ENCODE measurements at regions not wholly inside any gene's neighbourhood (a gene's known extent, or its start where the extent isn't known, plus 50 kb on each side); places are given as distances from the start of the nearest gene placed in this dataset.
A peak's percentile ranks its signal among the peaks of the same experiment; 100 is the strongest.
"Not testable (repeated sequence)": the region's sequence is repeated elsewhere in the genome, so short reads cannot be mapped to it uniquely, and the experiment has no call there.

GRCh38 chr13:84588023-84588422, 705.7 kb upstream of the SLITRK1 start:
- Mint-ChIP-seq H3K27ac (no peak overlapping the region), H3K9me3 (peaks cover 0 to 2% (median 0%) of the 10 kb centered on the region in 8 donors), H3K27me3 (no peaks in the 10 kb centered on the region), H3K4me3 (no peak overlapping the region), H3K4me1 (no peaks in the 10 kb centered on the region), H3K36me3 (no peaks in the 10 kb centered on the region)
- DNase-seq, result no peak
- ChIA-PET CTCF (ENCODE audit: partially characterized antibody) (no interaction called here), POLR2A (ENCODE audit: partially characterized antibody) (no interaction called here)
- Histone ChIP-seq H3K4me1 (ENCODE audit: insufficient read depth, low read length) (no peaks in the 10 kb centered on the region), H3K36me3 (ENCODE audit: insufficient read depth, low read length) (no peaks in the 10 kb centered on the region), H3K27ac (ENCODE audit: low read depth, low read length) (no peak overlapping the region), H3K27me3 (ENCODE audit: insufficient read depth, low read length) (no peaks in the 10 kb centered on the region), H3K9me3 (ENCODE audit: control insufficient read depth in 1 of 2, low read length in 2 of 2) (no peaks in the 10 kb centered on the region), H3K4me3 (ENCODE audit: low read length in 2 of 2) (no peak overlapping the region)
- intact Hi-C loops (cut with micrococcal nuclease), result no loop called here

GRCh38 chr13:84579901-84580300, 697.6 kb upstream of the SLITRK1 start:
- H3K4me1 ChIP-seq (ENCODE audit: insufficient read depth, low read length); DNase-seq; H3K36me3 ChIP-seq (ENCODE audit: insufficient read depth, low read length); H3K4me3 ChIP-seq (ENCODE audit: low read length in 2 of 2); CTCF ChIA-PET (ENCODE audit: partially characterized antibody); H3K27ac Mint-ChIP-seq; H3K4me1 Mint-ChIP-seq; H3K4me3 Mint-ChIP-seq; H3K36me3 Mint-ChIP-seq; H3K27ac ChIP-seq (ENCODE audit: low read depth, low read length); intact Hi-C loops (cut with micrococcal nuclease); POLR2A ChIA-PET (ENCODE audit: partially characterized antibody); H3K27me3 ChIP-seq (ENCODE audit: insufficient read depth, low read length); H3K27me3 Mint-ChIP-seq; H3K9me3 Mint-ChIP-seq; H3K9me3 ChIP-seq (ENCODE audit: control insufficient read depth in 1 of 2, low read length in 2 of 2): not testable (repeated sequence)

DNA sequence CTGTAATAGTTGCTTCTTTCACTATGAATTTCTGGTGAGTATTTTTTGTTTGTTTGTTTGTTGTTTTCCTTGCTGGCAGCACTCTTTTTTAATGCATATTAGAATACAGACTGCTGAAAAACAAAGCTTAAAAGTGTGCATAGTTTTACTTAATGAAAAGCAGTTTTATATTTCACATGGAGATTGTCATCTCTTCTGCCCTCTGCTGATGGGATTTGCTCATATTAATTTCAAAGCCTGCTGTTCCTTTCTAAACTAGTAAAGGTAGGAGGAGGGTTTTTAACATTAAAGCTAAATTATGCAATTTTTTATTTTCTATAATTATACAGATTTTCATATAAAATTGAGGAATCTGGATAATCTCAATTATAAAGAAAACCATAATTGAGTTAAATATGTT, 692.6 kb upstream of the SLITRK1 start:
- ChIA-PET CTCF (ENCODE audit: partially characterized antibody) (no interaction called here), POLR2A (ENCODE audit: partially characterized antibody) (no interaction called here)
- H3K9me3 ChIP-seq (ENCODE audit: control insufficient read depth in 1 of 2, low read length in 2 of 2), result no peaks in the 10 kb centered on the region
- Mint-ChIP-seq H3K36me3 (no peaks in the 10 kb centered on the region), H3K4me3 (no peak overlapping the region), H3K4me1 (no peaks in the 10 kb centered on the region), H3K9me3 (peaks cover 0 to 3% (median 0%) of the 10 kb centered on the region in 8 donors), H3K27me3 (no peaks in the 10 kb centered on the region), H3K27ac (no peak overlapping the region)
- H3K36me3 ChIP-seq (ENCODE audit: insufficient read depth, low read length), result no peaks in the 10 kb centered on the region
- intact Hi-C loops (cut with micrococcal nuclease), result no loop called here
- no peaks in the 10 kb centered on the region for H3K4me1 ChIP-seq (ENCODE audit: insufficient read depth, low read length)
- no peaks in the 10 kb centered on the region for H3K27me3 ChIP-seq (ENCODE audit: insufficient read depth, low read length)
- H3K4me3 ChIP-seq (ENCODE audit: low read length in 2 of 2), result no peak overlapping the region
- H3K27ac ChIP-seq (ENCODE audit: low read depth, low read length), result no peak overlapping the region
- DNase-seq, result no peak

DNA sequence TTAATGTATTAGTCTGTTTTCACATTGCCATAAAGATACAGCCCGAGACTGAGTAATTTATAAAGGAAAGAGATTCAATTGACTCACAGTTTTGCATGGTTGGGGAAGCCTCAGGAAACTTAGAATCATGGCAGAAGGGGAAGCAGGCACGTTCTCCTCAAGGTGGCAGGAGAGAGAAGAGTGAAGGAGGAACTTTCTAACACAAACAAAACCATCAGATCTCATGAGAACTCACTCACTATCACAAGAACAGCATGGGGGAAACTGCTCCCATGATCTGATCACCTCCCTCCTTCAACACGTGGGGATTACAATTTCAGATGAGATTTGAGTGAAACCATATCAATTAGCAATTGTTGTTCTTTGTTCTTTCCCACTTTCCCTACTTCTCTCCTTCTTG, 689.0 kb upstream of the SLITRK1 start:
- H3K9me3 Mint-ChIP-seq, result peaks cover 0 to 7% (median 0%) of the 10 kb centered on the region in 8 donors
- no peak overlapping the region for H3K4me3 Mint-ChIP-seq

DNA sequence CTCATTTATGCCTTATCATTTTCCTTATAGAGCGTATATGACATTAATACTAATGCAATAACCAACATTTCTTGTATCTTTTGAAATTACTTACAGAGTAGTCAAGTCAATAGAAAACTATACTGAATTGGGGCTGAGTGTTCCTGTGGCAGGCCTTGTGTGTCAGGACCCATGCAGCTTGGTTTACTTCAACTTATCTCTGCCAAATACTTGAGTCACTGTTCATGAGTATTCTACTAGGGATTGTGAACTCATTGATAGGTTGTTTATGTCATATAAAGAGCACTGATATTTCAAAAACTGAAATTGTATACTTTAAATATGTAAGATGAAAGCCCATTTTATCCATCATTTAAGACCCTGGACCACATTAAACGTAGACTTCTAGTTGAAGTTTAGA, 688.6 kb upstream of the SLITRK1 start:
- Histone ChIP-seq H3K27ac (ENCODE audit: low read depth, low read length) (no peak overlapping the region), H3K4me1 (ENCODE audit: insufficient read depth, low read length) (no peaks in the 10 kb centered on the region), H3K4me3 (ENCODE audit: low read length in 2 of 2) (no peak overlapping the region), H3K9me3 (ENCODE audit: control insufficient read depth in 1 of 2, low read length in 2 of 2) (no peaks in the 10 kb centered on the region), H3K36me3 (ENCODE audit: insufficient read depth, low read length) (no peaks in the 10 kb centered on the region), H3K27me3 (ENCODE audit: insufficient read depth, low read length) (no peaks in the 10 kb centered on the region)
- no peak for DNase-seq
- Mint-ChIP-seq H3K9me3 (peaks cover 0 to 7% (median under 1%) of the 10 kb centered on the region in 8 donors), H3K27ac (no peak overlapping the region), H3K36me3 (no peaks in the 10 kb centered on the region), H3K4me3 (no peak overlapping the region), H3K27me3 (no peaks in the 10 kb centered on the region), H3K4me1 (no peaks in the 10 kb centered on the region)
- POLR2A ChIA-PET (ENCODE audit: partially characterized antibody), result no interaction called here
- intact Hi-C loops (cut with micrococcal nuclease), result no loop called here
- CTCF ChIA-PET (ENCODE audit: partially characterized antibody), result no interaction called here

More for the DNA sequence above, 689.0 kb upstream of the SLITRK1 start:
- Mint-ChIP-seq H3K27ac (no peak overlapping the region), H3K4me1 (no peaks in the 10 kb centered on the region), H3K36me3 (no peaks in the 10 kb centered on the region), H3K27me3 (no peaks in the 10 kb centered on the region)
- ChIA-PET POLR2A (ENCODE audit: partially characterized antibody) (no interaction called here), CTCF (ENCODE audit: partially characterized antibody) (no interaction called here)
- no peaks in the 10 kb centered on the region for H3K9me3 ChIP-seq (ENCODE audit: control insufficient read depth in 1 of 2, low read length in 2 of 2)
- no peak overlapping the region for H3K4me3 ChIP-seq (ENCODE audit: low read length in 2 of 2)
- H3K36me3 ChIP-seq (ENCODE audit: insufficient read depth, low read length), result no peaks in the 10 kb centered on the region
- intact Hi-C loops (cut with micrococcal nuclease), result no loop called here
- H3K4me1 ChIP-seq (ENCODE audit: insufficient read depth, low read length), result no peaks in the 10 kb centered on the region
- no peak overlapping the region for H3K27ac ChIP-seq (ENCODE audit: low read depth, low read length)
- H3K27me3 ChIP-seq (ENCODE audit: insufficient read depth, low read length), result no peaks in the 10 kb centered on the region
- DNase-seq, result no peak

DNA sequence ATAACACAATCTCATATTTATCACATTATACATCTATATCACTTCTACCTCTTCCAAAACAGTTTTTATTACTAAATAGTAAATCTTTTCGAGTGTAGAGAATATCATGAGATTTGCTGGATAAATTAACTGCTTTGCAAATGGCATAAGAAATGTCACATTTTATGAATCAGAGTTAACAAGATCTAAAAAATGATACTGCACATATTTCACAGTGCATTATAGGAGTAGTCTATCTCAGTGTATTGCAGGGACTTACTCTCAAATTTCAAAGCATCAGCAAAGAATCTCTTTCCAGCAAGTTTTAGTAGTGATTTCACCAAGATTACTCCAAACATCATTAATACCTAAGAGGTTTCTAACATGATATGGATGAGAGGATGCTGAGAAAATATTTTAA, 687.1 kb upstream of the SLITRK1 start:
- Mint-ChIP-seq H3K36me3 (no peaks in the 10 kb centered on the region), H3K9me3 (peaks cover 0 to 7% (median under 1%) of the 10 kb centered on the region in 8 donors), H3K27me3 (no peaks in the 10 kb centered on the region), H3K4me3 (no peak overlapping the region), H3K27ac (no peak overlapping the region), H3K4me1 (no peaks in the 10 kb centered on the region)
- ChIA-PET CTCF (ENCODE audit: partially characterized antibody) (no interaction called here), POLR2A (ENCODE audit: partially characterized antibody) (no interaction called here)
- intact Hi-C loops (cut with micrococcal nuclease), result no loop called here
- Histone ChIP-seq H3K4me1 (ENCODE audit: insufficient read depth, low read length) (no peaks in the 10 kb centered on the region), H3K9me3 (ENCODE audit: control insufficient read depth in 1 of 2, low read length in 2 of 2) (no peaks in the 10 kb centered on the region), H3K27me3 (ENCODE audit: insufficient read depth, low read length) (no peaks in the 10 kb centered on the region), H3K36me3 (ENCODE audit: insufficient read depth, low read length) (no peaks in the 10 kb centered on the region), H3K27ac (ENCODE audit: low read depth, low read length) (no peak overlapping the region), H3K4me3 (ENCODE audit: low read length in 2 of 2) (no peak overlapping the region)
- no peak for DNase-seq

DNA sequence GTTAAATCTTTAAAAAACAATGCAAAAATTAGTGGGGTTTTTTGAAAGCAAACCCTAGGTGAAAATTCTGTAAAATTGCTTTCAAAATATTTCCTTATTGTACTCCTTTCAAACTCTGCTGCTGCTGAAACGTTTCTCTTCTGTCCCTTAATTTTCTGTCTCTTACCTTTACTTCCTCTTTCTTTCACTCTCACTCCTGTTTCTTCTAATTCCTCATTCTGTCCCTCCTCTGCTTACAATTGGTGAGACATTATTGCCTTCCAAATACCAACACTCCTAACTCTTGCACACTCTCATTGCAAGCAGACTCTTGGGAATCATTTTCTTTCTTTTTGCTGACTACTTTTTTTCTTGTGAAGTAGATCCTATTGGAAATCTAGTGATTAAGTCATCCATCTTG, 685.6 kb upstream of the SLITRK1 start:
- H3K4me1 ChIP-seq (ENCODE audit: insufficient read depth, low read length), result no peaks in the 10 kb centered on the region
- intact Hi-C loops (cut with micrococcal nuclease), result no loop called here
- no peak overlapping the region for H3K27ac ChIP-seq (ENCODE audit: low read depth, low read length)
- ChIA-PET CTCF (ENCODE audit: partially characterized antibody) (no interaction called here), POLR2A (ENCODE audit: partially characterized antibody) (no interaction called here)
- no peaks in the 10 kb centered on the region for H3K4me1 Mint-ChIP-seq
- peak overlapping the region in 1 of 7 donors; percentile 25 for H3K27ac Mint-ChIP-seq
- no peaks in the 10 kb centered on the region for H3K36me3 Mint-ChIP-seq
- H3K9me3 Mint-ChIP-seq, result peaks cover 0 to 10% (median under 1%) of the 10 kb centered on the region in 8 donors
- H3K27me3 ChIP-seq (ENCODE audit: insufficient read depth, low read length), result no peaks in the 10 kb centered on the region
- no peaks in the 10 kb centered on the region for H3K9me3 ChIP-seq (ENCODE audit: control insufficient read depth in 1 of 2, low read length in 2 of 2)
- no peaks in the 10 kb centered on the region for H3K27me3 Mint-ChIP-seq
- no peak overlapping the region for H3K4me3 Mint-ChIP-seq
- no peak for DNase-seq
- H3K4me3 ChIP-seq (ENCODE audit: low read length in 2 of 2), result no peak overlapping the region
- no peaks in the 10 kb centered on the region for H3K36me3 ChIP-seq (ENCODE audit: insufficient read depth, low read length)

DNA sequence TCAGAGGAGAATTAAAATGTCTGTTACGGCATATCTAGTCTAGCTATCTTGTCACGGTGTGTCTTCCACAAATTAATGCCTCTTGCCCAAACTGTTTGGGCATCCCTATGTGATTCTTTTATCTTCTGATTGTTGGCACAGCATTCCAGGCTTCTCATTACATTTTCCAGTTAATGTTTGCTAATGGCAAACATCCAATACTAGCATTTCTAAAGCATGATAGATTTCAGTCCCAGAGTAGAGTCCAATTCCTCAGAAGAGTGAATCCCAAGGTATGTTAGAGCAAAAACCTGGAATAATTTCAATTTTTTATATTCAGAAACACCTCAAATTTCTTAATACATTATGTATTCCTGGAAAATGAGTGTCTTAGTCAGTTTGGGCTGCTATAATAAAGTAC, 684.5 kb upstream of the SLITRK1 start:
- intact Hi-C loops (cut with micrococcal nuclease), result no loop called here
- peaks cover 0 to 10% (median under 1%) of the 10 kb centered on the region in 8 donors for H3K9me3 Mint-ChIP-seq
- H3K4me1 Mint-ChIP-seq, result no peaks in the 10 kb centered on the region

More for the DNA sequence above, 684.5 kb upstream of the SLITRK1 start:
- H3K27ac ChIP-seq (ENCODE audit: low read depth, low read length), result no peak overlapping the region
- H3K9me3 ChIP-seq (ENCODE audit: control insufficient read depth in 1 of 2, low read length in 2 of 2), result no peaks in the 10 kb centered on the region
- H3K27me3 Mint-ChIP-seq, result no peaks in the 10 kb centered on the region
- H3K27me3 ChIP-seq (ENCODE audit: insufficient read depth, low read length), result no peaks in the 10 kb centered on the region
- H3K36me3 ChIP-seq (ENCODE audit: insufficient read depth, low read length), result no peaks in the 10 kb centered on the region
- ChIA-PET POLR2A (ENCODE audit: partially characterized antibody) (no interaction called here), CTCF (ENCODE audit: partially characterized antibody) (no interaction called here)
- no peaks in the 10 kb centered on the region for H3K36me3 Mint-ChIP-seq
- no peak overlapping the region for H3K4me3 Mint-ChIP-seq
- no peaks in the 10 kb centered on the region for H3K4me1 ChIP-seq (ENCODE audit: insufficient read depth, low read length)
- DNase-seq, result no peak
- H3K4me3 ChIP-seq (ENCODE audit: low read length in 2 of 2), result no peak overlapping the region
- H3K27ac Mint-ChIP-seq, result no peak overlapping the region
